ENCODE measurements at regions not wholly inside any gene's neighbourhood (a gene's known extent, or its start where the extent isn't known, plus 50 kb on each side); places are given as distances from the start of the nearest gene placed in this dataset.

DNA sequence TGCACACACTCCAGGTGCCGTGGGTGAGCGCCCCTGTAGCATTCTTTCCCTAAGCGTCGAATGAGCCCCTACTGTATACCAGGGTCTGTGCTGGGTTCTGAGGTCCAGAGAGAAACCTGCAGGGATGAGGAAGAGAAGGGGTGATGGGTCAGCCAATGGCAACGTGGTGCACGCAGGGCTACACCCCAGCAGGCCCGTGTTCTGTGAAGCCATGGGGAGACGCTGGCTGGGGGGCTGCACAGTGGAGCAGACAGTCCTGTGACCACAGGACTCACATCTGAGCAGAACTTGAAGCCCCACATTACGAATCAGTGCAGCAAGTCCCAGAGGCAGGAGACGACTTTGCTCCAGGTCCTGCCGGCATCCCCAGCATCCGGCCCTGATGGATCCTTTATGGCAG is 1481.4 kb downstream of the BRD1 start:
- TF ChIP-seq YY1 (IDR thresholded peaks at IDR 0.05; ENCODE audit: extremely low read depth, insufficient replicate concordance, low read depth, low read length) (no peak), CTCF (IDR thresholded peaks at IDR 0.05 in 2 of 3, conservative IDR thresholded peaks at IDR 0.05 in 1 of 3; ENCODE audit: borderline replicate concordance in 1 of 3, insufficient read depth in 1 of 3, low read depth in 2 of 3, low read length in 2 of 3) (no peak), EZH2 (IDR thresholded peaks at IDR 0.05) (no peak), RAD21 (IDR thresholded peaks at IDR 0.05; ENCODE audit: low read depth) (no peak), POLR2A (IDR thresholded peaks at IDR 0.05; ENCODE audit: borderline replicate concordance, extremely low read depth, insufficient read depth, insufficient read length) (no peak)
- TF ChIP-seq, protein P1, sequence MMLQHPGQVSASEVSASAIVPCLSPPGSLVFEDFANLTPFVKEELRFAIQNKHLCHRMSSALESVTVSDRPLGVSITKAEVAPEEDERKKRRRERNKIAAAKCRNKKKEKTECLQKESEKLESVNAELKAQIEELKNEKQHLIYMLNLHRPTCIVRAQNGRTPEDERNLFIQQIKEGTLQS (IDR thresholded peaks at IDR 0.05) = no peak
